GM06990 (cell line): ENCODE measurements at regions not wholly inside any gene's neighbourhood (a gene's known extent, or its start where the extent isn't known, plus 50 kb on each side); places are given as distances from the start of the nearest gene placed in this dataset.

Source experiments
- DNase-seq: peaks from one replicate; pipeline ENCODE4 v3.0.0-alpha.2; 2011; ENCODE audit not compliant: insufficient read length; ENCODE audit errors: extremely low read depth
- H3K27me3 ChIP-seq: replicated peaks from 2 replicates; pipeline ENCODE4 v1.6.0; 2011; ENCODE audit warnings: low read length; ENCODE audit not compliant: control insufficient read depth, insufficient read depth
- H3K36me3 ChIP-seq: 2 replicates; pipeline ENCODE4 v1.5.1; 2011; ENCODE audit warnings: low read length; ENCODE audit not compliant: control insufficient read depth, insufficient read depth
- H3K4me3 ChIP-seq: replicated peaks from 2 replicates; pipeline ENCODE4 v1.5.1; 2011; ENCODE audit warnings: low read depth, mild to moderate bottlenecking, control low read depth, low read length
- TF ChIP-seq, protein P1 (sequence below): IDR thresholded peaks from 2 replicates; pipeline ENCODE4 v1.5.1; 2011; ENCODE audit warnings: low read length, control low read depth, mild to moderate bottlenecking, inconsistent platforms; ENCODE audit not compliant: insufficient read depth, poor library complexity, severe bottlenecking

DNA sequence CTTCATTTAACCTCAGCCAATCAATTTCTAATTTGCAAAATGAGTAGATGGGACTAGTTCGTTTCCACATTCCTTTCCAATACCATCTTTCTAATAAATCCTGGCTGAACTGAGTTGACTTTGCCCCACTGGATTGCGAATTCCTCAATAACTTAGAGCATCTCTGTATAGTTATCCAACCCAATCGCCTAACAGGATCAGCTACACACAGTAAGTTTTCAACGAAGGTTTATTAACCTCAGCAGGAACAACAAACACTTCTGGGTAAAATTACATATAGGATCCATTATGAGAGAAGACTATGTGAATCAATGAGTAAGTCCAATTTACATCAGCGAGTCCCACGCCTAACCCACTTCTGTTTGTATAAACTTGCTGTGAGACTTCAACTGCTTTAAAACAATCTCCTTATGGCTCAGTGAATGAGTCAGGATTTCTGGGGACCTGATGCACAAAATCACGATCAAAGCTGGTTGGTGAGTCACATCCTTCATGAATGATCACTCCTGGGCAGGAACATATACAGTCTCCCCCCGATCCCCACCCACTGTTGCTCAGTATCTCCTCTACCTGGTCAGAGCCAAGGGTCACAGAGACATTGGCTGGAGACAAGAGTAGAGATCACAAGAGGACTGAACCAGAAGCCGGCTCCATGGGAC, 142.8 kb downstream of the EDEM1 start:
- DNase-seq, result no peak
- TF ChIP-seq, protein P1, sequence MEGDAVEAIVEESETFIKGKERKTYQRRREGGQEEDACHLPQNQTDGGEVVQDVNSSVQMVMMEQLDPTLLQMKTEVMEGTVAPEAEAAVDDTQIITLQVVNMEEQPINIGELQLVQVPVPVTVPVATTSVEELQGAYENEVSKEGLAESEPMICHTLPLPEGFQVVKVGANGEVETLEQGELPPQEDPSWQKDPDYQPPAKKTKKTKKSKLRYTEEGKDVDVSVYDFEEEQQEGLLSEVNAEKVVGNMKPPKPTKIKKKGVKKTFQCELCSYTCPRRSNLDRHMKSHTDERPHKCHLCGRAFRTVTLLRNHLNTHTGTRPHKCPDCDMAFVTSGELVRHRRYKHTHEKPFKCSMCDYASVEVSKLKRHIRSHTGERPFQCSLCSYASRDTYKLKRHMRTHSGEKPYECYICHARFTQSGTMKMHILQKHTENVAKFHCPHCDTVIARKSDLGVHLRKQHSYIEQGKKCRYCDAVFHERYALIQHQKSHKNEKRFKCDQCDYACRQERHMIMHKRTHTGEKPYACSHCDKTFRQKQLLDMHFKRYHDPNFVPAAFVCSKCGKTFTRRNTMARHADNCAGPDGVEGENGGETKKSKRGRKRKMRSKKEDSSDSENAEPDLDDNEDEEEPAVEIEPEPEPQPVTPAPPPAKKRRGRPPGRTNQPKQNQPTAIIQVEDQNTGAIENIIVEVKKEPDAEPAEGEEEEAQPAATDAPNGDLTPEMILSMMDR, result no peak
- no peaks in the 10 kb centered on the region for H3K36me3 ChIP-seq
- H3K27me3 ChIP-seq, result no peaks in the 10 kb centered on the region
- H3K4me3 ChIP-seq, result no peak overlapping the region

GRCh38 chr3:5331567-5332269, 144.2 kb downstream of the EDEM1 start:
- no peaks in the 10 kb centered on the region for H3K27me3 ChIP-seq
- no peak for DNase-seq
- no peaks in the 10 kb centered on the region for H3K36me3 ChIP-seq
- TF ChIP-seq, protein P1, result no peak
- no peak overlapping the region for H3K4me3 ChIP-seq

GRCh38 chr3:5332270-5332956, 144.9 kb downstream of the EDEM1 start:
- no peak overlapping the region for H3K4me3 ChIP-seq
- TF ChIP-seq, protein P1, result no peak
- H3K36me3 ChIP-seq, result no peaks in the 10 kb centered on the region
- H3K27me3 ChIP-seq, result no peaks in the 10 kb centered on the region
- no peak for DNase-seq

DNA sequence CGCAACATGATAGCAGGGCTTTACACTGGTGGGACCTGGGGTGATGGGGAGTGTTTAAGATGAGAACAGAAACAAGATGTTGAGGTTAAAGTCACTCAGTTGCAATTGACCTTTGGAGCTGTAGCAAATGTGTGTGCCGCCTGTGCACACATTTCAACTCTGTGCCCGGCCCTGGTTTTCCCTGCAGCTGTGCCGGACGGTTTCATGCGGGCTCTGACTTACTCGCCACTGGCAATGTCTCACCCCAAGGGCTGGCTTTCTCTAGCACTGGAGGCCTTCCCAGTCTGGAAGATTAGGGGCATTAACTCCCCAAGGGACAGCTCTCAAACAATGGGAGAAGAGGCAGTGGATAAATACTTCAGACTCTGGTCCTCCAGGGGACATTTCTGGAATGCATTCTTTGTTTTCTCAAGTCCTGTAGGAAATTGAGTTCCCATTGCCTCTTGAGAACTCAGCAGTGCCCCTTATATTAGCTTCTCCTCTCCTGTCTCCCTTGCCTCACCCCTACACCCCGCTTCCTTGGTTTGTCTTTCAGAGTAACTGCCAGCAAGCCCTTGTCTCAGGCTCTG, 152.5 kb downstream of the EDEM1 start:
- TF ChIP-seq, protein P1, result no peak
- Histone ChIP-seq H3K4me3 (no peak overlapping the region), H3K27me3 (no peaks in the 10 kb centered on the region), H3K36me3 (no peaks in the 10 kb centered on the region)
- no peak for DNase-seq

DNA sequence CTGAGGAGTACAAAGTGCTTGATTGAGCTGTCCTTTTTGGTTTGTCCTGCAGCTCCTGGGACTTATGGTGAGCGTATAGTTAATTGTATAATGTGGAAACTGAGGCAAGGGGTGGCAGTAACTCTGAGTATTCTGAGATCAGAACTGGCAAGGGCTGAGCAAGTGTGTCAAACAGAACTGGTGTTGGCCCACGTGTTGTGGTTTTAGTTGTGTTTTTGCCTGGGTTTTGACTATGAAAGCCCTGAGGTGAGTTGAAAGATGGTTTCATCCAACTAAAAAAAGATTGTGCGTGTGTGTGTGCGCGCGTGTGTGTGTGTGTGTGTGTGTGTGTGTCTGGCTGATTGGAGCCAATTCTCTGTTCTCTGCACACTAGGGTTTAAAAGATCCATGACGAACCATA, 154.1 kb downstream of the EDEM1 start:
- no peaks in the 10 kb centered on the region for H3K27me3 ChIP-seq
- no peaks in the 10 kb centered on the region for H3K36me3 ChIP-seq
- no peak for DNase-seq
- TF ChIP-seq, protein P1, result no peak
- H3K4me3 ChIP-seq, result no peak overlapping the region
